GM23338 (cell line): ENCODE measurements at regions not wholly inside any gene's neighbourhood (a gene's known extent, or its start where the extent isn't known, plus 50 kb on each side); places are given as distances from the start of the nearest gene placed in this dataset.

ENCODE experiments used
- ATAC-seq: fragments of 200-7000 bp; cut with Tn5 transposase; 3 replicates; pipeline ENCODE4 v1.9.1; 2020
- DNase-seq: peaks from one replicate; pipeline ENCODE4 v3.0.0-alpha.2; 2015; ENCODE audit warnings: low spot score
- H2AFZ ChIP-seq: fragments of 200-600 bp; sonication (generic); 2 replicates; pipeline ENCODE4 v1.8.0; 2016; ENCODE audit warnings: antibody characterized with exemption, mild to moderate bottlenecking, moderate library complexity
- H3F3A ChIP-seq: fragments of 200-600 bp; sonication (generic); replicated peaks from 2 replicates; pipeline ENCODE4 v1.8.0; 2017; ENCODE audit warnings: antibody characterized with exemption, mixed run types, low read depth
- H3K27ac ChIP-seq: fragments of 200-600 bp; sonication (generic); 2 replicates; pipeline ENCODE4 v1.6.1; 2016; ENCODE audit warnings: low read depth
- H3K27me3 ChIP-seq: fragments of 200-600 bp; sonication (generic); 2 replicates; pipeline ENCODE4 v1.8.0; 2016; ENCODE audit warnings: mild to moderate bottlenecking, mixed run types, moderate library complexity; ENCODE audit not compliant: insufficient read depth
- H3K36me3 ChIP-seq: fragments of 200-600 bp; sonication (generic); 2 replicates; pipeline ENCODE4 v1.8.0; 2016; ENCODE audit warnings: mild to moderate bottlenecking; ENCODE audit not compliant: insufficient read depth
- H3K4me1 ChIP-seq: fragments of 200-600 bp; sonication (generic); 2 replicates; pipeline ENCODE4 v1.8.0; 2016; ENCODE audit warnings: mild to moderate bottlenecking, moderate library complexity; ENCODE audit not compliant: insufficient read depth
- H3K4me2 ChIP-seq: fragments of 200-600 bp; sonication (generic); 2 replicates; pipeline ENCODE4 v1.7.1; 2017; ENCODE audit warnings: mixed run types
- H3K4me3 ChIP-seq: fragments of 200-600 bp; sonication (generic); 2 replicates; pipeline ENCODE4 v1.6.1; 2016; ENCODE audit warnings: mixed run types
- H3K79me2 ChIP-seq: fragments of 200-600 bp; sonication (generic); replicated peaks from 2 replicates; pipeline ENCODE4 v1.8.0; 2017; ENCODE audit warnings: mild to moderate bottlenecking; ENCODE audit not compliant: insufficient read depth
- H3K9me2 ChIP-seq: fragments of 200-600 bp; sonication (generic); 2 replicates; pipeline ENCODE4 v1.8.0; 2017; ENCODE audit not compliant: insufficient read depth
- H4K20me1 ChIP-seq: fragments of 200-600 bp; sonication (generic); replicated peaks from 2 replicates; pipeline ENCODE4 v1.8.0; 2017; ENCODE audit warnings: mild to moderate bottlenecking; ENCODE audit not compliant: insufficient read depth
- H3K27ac Mint-ChIP-seq: 2 replicates; pipeline ENCODE4 v1.8.0; 2020; ENCODE audit warnings: inconsistent platforms, mild to moderate bottlenecking, moderate library complexity, mixed read lengths
- H3K27me3 Mint-ChIP-seq: 3 replicates; pipeline ENCODE4 v1.8.0; 2022; ENCODE audit warnings: low read depth, mild to moderate bottlenecking, moderate library complexity, mixed read lengths, inconsistent platforms; ENCODE audit not compliant: insufficient read depth, poor library complexity
- H3K36me3 Mint-ChIP-seq: 3 replicates; pipeline ENCODE4 v1.8.0; 2021; ENCODE audit warnings: low read depth, mild to moderate bottlenecking, inconsistent platforms, moderate library complexity, mixed read lengths
- H3K4me1 Mint-ChIP-seq: 3 replicates; pipeline ENCODE4 v1.8.0; 2020; ENCODE audit warnings: mild to moderate bottlenecking, inconsistent platforms, mixed read lengths
- H3K4me3 Mint-ChIP-seq: 3 replicates; pipeline ENCODE4 v1.8.0; 2021; ENCODE audit warnings: moderate library complexity, mild to moderate bottlenecking, inconsistent platforms, mixed read lengths
- H3K9me3 Mint-ChIP-seq: 3 replicates; pipeline ENCODE4 v1.8.0; 2020; ENCODE audit warnings: moderate library complexity, mild to moderate bottlenecking, inconsistent platforms, mixed read lengths
- EZH2phosphoT487 ChIP-seq: fragments of 200-600 bp; sonication (generic); IDR thresholded peaks from one replicate; pipeline ENCODE4 v1.8.1; 2018; ENCODE audit warnings: antibody characterized with exemption; ENCODE audit not compliant: unreplicated experiment
- JUNB ChIP-seq: IDR thresholded peaks from one replicate; pipeline ENCODE4 v1.6.1; 2016; ENCODE audit warnings: antibody characterized with exemption; ENCODE audit not compliant: unreplicated experiment
- NANOG ChIP-seq: IDR thresholded peaks from 2 replicates; pipeline ENCODE4 v1.6.1; 2016; ENCODE audit warnings: antibody characterized with exemption, borderline replicate concordance
- STAT1 ChIP-seq: IDR thresholded peaks from one replicate; pipeline ENCODE4 v1.6.1; 2016; ENCODE audit warnings: antibody characterized with exemption; ENCODE audit not compliant: unreplicated experiment
- ZNF331 ChIP-seq: fragments of 250-450 bp; sonication (Bioruptor Pico); IDR thresholded peaks from 2 replicates; pipeline ENCODE4 v1.5.0; 2020; ENCODE audit warnings: low read depth, mild to moderate bottlenecking, moderate library complexity
- TF ChIP-seq, protein P1 (sequence below): IDR thresholded peaks from one replicate; pipeline ENCODE4 v1.6.1; 2018; ENCODE audit warnings: antibody characterized with exemption; ENCODE audit not compliant: unreplicated experiment
- TF ChIP-seq, protein P2 (sequence below): IDR thresholded peaks from 2 replicates; pipeline ENCODE4 v1.6.1; 2016; ENCODE audit warnings: antibody characterized with exemption
- TF ChIP-seq, protein P3 (sequence below): fragments of 250-450 bp; sonication (Bioruptor Pico); IDR thresholded peaks from 2 replicates; pipeline ENCODE4 v1.5.0; 2020; ENCODE audit warnings: mild to moderate bottlenecking, moderate library complexity

GRCh38 chr9:16103620-16104397 lies 551.0 kb downstream of the CCDC171 start:
- DNase-seq (no peak), ATAC-seq (no peak)
- no peaks in the 10 kb centered on the region for H3F3A ChIP-seq
- Mint-ChIP-seq H3K4me3 (no peak overlapping the region), H3K36me3 (no peaks in the 10 kb centered on the region), H3K4me1 (peaks cover 18% of the 10 kb centered on the region), H3K9me3 (no peaks in the 10 kb centered on the region), H3K27ac (no peak overlapping the region), H3K27me3 (peaks cover 5% of the 10 kb centered on the region)
- H2AFZ ChIP-seq, result no peak overlapping the region
- H4K20me1 ChIP-seq, result no peaks in the 10 kb centered on the region
- H3K79me2 ChIP-seq, result no peaks in the 10 kb centered on the region
- no peaks in the 10 kb centered on the region for H3K9me2 ChIP-seq
- H3K4me3 ChIP-seq, result no peak overlapping the region
- no peak overlapping the region for H3K27ac ChIP-seq
- H3K36me3 ChIP-seq, result no peaks in the 10 kb centered on the region
- no peak for TF ChIP-seq EZH2phosphoT487
- TF ChIP-seq, protein P1, sequence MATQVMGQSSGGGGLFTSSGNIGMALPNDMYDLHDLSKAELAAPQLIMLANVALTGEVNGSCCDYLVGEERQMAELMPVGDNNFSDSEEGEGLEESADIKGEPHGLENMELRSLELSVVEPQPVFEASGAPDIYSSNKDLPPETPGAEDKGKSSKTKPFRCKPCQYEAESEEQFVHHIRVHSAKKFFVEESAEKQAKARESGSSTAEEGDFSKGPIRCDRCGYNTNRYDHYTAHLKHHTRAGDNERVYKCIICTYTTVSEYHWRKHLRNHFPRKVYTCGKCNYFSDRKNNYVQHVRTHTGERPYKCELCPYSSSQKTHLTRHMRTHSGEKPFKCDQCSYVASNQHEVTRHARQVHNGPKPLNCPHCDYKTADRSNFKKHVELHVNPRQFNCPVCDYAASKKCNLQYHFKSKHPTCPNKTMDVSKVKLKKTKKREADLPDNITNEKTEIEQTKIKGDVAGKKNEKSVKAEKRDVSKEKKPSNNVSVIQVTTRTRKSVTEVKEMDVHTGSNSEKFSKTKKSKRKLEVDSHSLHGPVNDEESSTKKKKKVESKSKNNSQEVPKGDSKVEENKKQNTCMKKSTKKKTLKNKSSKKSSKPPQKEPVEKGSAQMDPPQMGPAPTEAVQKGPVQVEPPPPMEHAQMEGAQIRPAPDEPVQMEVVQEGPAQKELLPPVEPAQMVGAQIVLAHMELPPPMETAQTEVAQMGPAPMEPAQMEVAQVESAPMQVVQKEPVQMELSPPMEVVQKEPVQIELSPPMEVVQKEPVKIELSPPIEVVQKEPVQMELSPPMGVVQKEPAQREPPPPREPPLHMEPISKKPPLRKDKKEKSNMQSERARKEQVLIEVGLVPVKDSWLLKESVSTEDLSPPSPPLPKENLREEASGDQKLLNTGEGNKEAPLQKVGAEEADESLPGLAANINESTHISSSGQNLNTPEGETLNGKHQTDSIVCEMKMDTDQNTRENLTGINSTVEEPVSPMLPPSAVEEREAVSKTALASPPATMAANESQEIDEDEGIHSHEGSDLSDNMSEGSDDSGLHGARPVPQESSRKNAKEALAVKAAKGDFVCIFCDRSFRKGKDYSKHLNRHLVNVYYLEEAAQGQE, result no peak
- no peak for TF ChIP-seq ZNF331 (CRISPR knock-in tag)
- TF ChIP-seq JUNB, result no peak
- TF ChIP-seq, protein P2, sequence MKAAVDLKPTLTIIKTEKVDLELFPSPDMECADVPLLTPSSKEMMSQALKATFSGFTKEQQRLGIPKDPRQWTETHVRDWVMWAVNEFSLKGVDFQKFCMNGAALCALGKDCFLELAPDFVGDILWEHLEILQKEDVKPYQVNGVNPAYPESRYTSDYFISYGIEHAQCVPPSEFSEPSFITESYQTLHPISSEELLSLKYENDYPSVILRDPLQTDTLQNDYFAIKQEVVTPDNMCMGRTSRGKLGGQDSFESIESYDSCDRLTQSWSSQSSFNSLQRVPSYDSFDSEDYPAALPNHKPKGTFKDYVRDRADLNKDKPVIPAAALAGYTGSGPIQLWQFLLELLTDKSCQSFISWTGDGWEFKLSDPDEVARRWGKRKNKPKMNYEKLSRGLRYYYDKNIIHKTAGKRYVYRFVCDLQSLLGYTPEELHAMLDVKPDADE, result no peak
- TF ChIP-seq NANOG, result no peak
- TF ChIP-seq, protein P3, sequence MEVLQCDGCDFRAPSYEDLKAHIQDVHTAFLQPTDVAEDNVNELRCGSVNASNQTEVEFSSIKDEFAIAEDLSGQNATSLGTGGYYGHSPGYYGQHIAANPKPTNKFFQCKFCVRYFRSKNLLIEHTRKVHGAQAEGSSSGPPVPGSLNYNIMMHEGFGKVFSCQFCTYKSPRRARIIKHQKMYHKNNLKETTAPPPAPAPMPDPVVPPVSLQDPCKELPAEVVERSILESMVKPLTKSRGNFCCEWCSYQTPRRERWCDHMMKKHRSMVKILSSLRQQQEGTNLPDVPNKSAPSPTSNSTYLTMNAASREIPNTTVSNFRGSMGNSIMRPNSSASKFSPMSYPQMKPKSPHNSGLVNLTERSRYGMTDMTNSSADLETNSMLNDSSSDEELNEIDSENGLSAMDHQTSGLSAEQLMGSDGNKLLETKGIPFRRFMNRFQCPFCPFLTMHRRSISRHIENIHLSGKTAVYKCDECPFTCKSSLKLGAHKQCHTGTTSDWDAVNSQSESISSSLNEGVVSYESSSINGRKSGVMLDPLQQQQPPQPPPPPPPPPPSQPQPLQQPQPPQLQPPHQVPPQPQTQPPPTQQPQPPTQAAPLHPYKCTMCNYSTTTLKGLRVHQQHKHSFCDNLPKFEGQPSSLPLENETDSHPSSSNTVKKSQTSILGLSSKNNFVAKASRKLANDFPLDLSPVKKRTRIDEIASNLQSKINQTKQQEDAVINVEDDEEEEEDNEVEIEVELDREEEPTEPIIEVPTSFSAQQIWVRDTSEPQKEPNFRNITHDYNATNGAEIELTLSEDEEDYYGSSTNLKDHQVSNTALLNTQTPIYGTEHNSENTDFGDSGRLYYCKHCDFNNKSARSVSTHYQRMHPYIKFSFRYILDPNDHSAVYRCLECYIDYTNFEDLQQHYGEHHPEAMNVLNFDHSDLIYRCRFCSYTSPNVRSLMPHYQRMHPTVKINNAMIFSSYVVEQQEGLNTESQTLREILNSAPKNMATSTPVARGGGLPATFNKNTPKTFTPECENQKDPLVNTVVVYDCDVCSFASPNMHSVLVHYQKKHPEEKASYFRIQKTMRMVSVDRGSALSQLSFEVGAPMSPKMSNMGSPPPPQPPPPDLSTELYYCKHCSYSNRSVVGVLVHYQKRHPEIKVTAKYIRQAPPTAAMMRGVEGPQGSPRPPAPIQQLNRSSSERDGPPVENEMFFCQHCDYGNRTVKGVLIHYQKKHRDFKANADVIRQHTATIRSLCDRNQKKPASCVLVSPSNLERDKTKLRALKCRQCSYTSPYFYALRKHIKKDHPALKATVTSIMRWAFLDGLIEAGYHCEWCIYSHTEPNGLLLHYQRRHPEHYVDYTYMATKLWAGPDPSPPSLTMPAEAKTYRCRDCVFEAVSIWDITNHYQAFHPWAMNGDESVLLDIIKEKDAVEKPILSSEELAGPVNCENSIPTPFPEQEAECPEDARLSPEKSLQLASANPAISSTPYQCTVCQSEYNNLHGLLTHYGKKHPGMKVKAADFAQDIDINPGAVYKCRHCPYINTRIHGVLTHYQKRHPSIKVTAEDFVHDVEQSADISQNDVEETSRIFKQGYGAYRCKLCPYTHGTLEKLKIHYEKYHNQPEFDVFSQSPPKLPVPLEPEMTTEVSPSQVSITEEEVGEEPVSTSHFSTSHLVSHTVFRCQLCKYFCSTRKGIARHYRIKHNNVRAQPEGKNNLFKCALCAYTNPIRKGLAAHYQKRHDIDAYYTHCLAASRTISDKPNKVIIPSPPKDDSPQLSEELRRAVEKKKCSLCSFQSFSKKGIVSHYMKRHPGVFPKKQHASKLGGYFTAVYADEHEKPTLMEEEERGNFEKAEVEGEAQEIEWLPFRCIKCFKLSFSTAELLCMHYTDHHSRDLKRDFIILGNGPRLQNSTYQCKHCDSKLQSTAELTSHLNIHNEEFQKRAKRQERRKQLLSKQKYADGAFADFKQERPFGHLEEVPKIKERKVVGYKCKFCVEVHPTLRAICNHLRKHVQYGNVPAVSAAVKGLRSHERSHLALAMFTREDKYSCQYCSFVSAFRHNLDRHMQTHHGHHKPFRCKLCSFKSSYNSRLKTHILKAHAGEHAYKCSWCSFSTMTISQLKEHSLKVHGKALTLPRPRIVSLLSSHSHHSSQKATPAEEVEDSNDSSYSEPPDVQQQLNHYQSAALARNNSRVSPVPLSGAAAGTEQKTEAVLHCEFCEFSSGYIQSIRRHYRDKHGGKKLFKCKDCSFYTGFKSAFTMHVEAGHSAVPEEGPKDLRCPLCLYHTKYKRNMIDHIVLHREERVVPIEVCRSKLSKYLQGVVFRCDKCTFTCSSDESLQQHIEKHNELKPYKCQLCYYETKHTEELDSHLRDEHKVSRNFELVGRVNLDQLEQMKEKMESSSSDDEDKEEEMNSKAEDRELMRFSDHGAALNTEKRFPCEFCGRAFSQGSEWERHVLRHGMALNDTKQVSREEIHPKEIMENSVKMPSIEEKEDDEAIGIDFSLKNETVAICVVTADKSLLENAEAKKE, result no peak
- TF ChIP-seq STAT1, result no peak
- no peak overlapping the region for H3K4me2 ChIP-seq
- H3K4me1 ChIP-seq, result no peaks in the 10 kb centered on the region
- H3K27me3 ChIP-seq, result no peaks in the 10 kb centered on the region
